H1 (cell line): ENCODE measurements at regions not wholly inside any gene's neighbourhood (a gene's known extent, or its start where the extent isn't known, plus 50 kb on each side); places are given as distances from the start of the nearest gene placed in this dataset.
"Not testable (repeated sequence)": the region's sequence is repeated elsewhere in the genome, so short reads cannot be mapped to it uniquely, and the experiment has no call there.

Source experiments
- ATF3 ChIP-seq: IDR thresholded peaks from 2 replicates; pipeline ENCODE4 v1.6.1; 2011; ENCODE audit warnings: low read depth, mild to moderate bottlenecking, low read length; ENCODE audit not compliant: insufficient read depth
- CEBPB ChIP-seq: IDR thresholded peaks from 2 replicates; pipeline ENCODE4 v1.6.1; 2012; ENCODE audit warnings: low read depth, low read length
- CHD2 ChIP-seq: IDR thresholded peaks from 2 replicates; pipeline ENCODE4 v1.6.1; 2012; ENCODE audit warnings: low read length, improper control_type of control experiment
- CREB1 ChIP-seq: IDR thresholded peaks from 2 replicates; pipeline ENCODE4 v1.6.1; 2012; ENCODE audit warnings: inconsistent platforms
- CTCF ChIP-seq, 3 experiments: IDR thresholded peaks; 1 replicate in 2 of 3; 2 replicates in 1 of 3; pipeline versions ENCODE4 v1.5.1 to v1.6.1; 2011; ENCODE audit warnings: low read length in 3 of 3, mild to moderate bottlenecking in 3 of 3, inconsistent platforms in 2 of 3, low read depth in 1 of 3, moderate library complexity in 1 of 3; ENCODE audit not compliant: insufficient read depth in 1 of 3; ENCODE audit errors: control extremely low read depth in 1 of 3
- GTF2F1 ChIP-seq: IDR thresholded peaks from 2 replicates; pipeline ENCODE4 v1.6.1; 2012; ENCODE audit warnings: low read depth, low read length, improper control_type of control experiment, borderline replicate concordance
- KDM1A ChIP-seq: fragments of 200-600, 300-600 bp; sonication (generic); IDR thresholded peaks from 2 replicates; pipeline ENCODE4 v1.7.1; 2016; ENCODE audit warnings: mild to moderate bottlenecking, low read length, borderline replicate concordance
- POLR2AphosphoS5 ChIP-seq: IDR thresholded peaks from 2 replicates; pipeline ENCODE4 v1.6.1; 2011; ENCODE audit warnings: low read depth, low read length
- TAF1 ChIP-seq: IDR thresholded peaks from 2 replicates; pipeline ENCODE4 v1.6.1; 2011; ENCODE audit warnings: mild to moderate bottlenecking, low read depth, low read length
- TEAD4 ChIP-seq: IDR thresholded peaks from 2 replicates; pipeline ENCODE4 v1.6.1; 2012; ENCODE audit warnings: low read depth, low read length, inconsistent platforms, mixed read lengths
- TF ChIP-seq, protein P1 (sequence below): IDR thresholded peaks from 2 replicates; pipeline ENCODE4 v1.6.1; 2012; ENCODE audit warnings: inconsistent platforms
- TF ChIP-seq, protein P2 (sequence below): IDR thresholded peaks from 2 replicates; pipeline ENCODE4 v1.6.1; 2012; ENCODE audit warnings: low read length, inconsistent platforms

- not testable (repeated sequence) for TF ChIP-seq ATF3; TAF1; CTCF (IDR thresholded peaks at IDR 0.05; ENCODE audit: control extremely low read depth in 1 of 3, insufficient read depth in 1 of 3, low read depth in 1 of 3, low read length in 3 of 3); CHD2; CEBPB; TEAD4; POLR2AphosphoS5; GTF2F1; CREB1; KDM1A
- TF ChIP-seq, protein P1, sequence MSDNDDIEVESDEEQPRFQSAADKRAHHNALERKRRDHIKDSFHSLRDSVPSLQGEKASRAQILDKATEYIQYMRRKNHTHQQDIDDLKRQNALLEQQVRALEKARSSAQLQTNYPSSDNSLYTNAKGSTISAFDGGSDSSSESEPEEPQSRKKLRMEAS = not testable (repeated sequence)
- TF ChIP-seq, protein P2, sequence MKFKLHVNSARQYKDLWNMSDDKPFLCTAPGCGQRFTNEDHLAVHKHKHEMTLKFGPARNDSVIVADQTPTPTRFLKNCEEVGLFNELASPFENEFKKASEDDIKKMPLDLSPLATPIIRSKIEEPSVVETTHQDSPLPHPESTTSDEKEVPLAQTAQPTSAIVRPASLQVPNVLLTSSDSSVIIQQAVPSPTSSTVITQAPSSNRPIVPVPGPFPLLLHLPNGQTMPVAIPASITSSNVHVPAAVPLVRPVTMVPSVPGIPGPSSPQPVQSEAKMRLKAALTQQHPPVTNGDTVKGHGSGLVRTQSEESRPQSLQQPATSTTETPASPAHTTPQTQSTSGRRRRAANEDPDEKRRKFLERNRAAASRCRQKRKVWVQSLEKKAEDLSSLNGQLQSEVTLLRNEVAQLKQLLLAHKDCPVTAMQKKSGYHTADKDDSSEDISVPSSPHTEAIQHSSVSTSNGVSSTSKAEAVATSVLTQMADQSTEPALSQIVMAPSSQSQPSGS = not testable (repeated sequence)
These were observed 115.9 kb upstream of the SIMC1 start for GRCh38 chr5:176122361-176122760.
